ENCODE measurements at regions not wholly inside any gene's neighbourhood (a gene's known extent, or its start where the extent isn't known, plus 50 kb on each side); places are given as distances from the start of the nearest gene placed in this dataset.

DNA sequence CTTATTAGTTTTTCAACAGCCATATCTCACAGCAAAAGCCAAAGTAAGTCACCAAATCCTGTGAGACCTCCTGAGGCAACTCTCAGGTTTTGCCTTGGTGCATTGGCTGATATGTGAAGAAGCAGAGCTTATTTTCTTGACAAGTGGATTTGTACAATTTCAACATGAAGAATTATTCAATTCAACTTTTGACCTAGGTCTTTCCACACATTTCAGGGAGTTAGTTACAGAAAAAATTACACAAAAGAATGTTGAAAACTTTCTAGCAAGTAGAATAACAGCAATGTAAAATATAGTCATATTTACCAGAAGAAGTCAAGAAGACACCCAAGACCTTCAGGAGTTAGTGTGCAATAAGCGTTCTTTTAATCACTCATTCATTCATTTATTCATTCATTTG is 62.4 kb upstream of the ADRB2 start:
- no peak for TF ChIP-seq ZNF121 (CRISPR knock-in tag; IDR thresholded peaks at IDR 0.05)
- TF ChIP-seq, protein P1, sequence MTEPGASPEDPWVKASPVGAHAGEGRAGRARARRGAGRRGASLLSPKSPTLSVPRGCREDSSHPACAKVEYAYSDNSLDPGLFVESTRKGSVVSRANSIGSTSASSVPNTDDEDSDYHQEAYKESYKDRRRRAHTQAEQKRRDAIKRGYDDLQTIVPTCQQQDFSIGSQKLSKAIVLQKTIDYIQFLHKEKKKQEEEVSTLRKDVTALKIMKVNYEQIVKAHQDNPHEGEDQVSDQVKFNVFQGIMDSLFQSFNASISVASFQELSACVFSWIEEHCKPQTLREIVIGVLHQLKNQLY (CRISPR knock-in tag; IDR thresholded peaks at IDR 0.05): no peak
- TF ChIP-seq, protein P2, sequence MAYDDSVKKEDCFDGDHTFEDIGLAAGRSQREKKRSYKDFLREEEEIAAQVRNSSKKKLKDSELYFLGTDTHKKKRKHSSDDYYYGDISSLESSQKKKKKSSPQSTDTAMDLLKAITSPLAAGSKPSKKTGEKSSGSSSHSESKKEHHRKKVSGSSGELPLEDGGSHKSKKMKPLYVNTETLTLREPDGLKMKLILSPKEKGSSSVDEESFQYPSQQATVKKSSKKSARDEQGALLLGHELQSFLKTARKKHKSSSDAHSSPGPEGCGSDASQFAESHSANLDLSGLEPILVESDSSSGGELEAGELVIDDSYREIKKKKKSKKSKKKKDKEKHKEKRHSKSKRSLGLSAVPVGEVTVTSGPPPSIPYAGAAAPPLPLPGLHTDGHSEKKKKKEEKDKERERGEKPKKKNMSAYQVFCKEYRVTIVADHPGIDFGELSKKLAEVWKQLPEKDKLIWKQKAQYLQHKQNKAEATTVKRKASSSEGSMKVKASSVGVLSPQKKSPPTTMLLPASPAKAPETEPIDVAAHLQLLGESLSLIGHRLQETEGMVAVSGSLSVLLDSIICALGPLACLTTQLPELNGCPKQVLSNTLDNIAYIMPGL (CRISPR knock-in tag; IDR thresholded peaks at IDR 0.05): no peak
- TF ChIP-seq, protein P3, sequence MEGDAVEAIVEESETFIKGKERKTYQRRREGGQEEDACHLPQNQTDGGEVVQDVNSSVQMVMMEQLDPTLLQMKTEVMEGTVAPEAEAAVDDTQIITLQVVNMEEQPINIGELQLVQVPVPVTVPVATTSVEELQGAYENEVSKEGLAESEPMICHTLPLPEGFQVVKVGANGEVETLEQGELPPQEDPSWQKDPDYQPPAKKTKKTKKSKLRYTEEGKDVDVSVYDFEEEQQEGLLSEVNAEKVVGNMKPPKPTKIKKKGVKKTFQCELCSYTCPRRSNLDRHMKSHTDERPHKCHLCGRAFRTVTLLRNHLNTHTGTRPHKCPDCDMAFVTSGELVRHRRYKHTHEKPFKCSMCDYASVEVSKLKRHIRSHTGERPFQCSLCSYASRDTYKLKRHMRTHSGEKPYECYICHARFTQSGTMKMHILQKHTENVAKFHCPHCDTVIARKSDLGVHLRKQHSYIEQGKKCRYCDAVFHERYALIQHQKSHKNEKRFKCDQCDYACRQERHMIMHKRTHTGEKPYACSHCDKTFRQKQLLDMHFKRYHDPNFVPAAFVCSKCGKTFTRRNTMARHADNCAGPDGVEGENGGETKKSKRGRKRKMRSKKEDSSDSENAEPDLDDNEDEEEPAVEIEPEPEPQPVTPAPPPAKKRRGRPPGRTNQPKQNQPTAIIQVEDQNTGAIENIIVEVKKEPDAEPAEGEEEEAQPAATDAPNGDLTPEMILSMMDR (IDR thresholded peaks at IDR 0.05): no peak
- no peak for TF ChIP-seq SP1 (CRISPR knock-in tag; conservative IDR thresholded peaks at IDR 0.05)
- Mint-ChIP-seq H3K27ac (no peak overlapping the region), H3K4me3 (no peak overlapping the region), H3K9me3 (no peaks in the 10 kb centered on the region), H3K36me3 (no peaks in the 10 kb centered on the region), H3K27me3 (ENCODE audit: low read depth) (no peaks in the 10 kb centered on the region; the same call in 1 of the 2 replicates), H3K4me1 (no peaks in the 10 kb centered on the region)
- no peak for ATAC-seq
- no peak for DNase-seq (ENCODE audit: low spot score)
- ChIA-PET CTCF (no interaction called here), POLR2A (no interaction called here)

DNA sequence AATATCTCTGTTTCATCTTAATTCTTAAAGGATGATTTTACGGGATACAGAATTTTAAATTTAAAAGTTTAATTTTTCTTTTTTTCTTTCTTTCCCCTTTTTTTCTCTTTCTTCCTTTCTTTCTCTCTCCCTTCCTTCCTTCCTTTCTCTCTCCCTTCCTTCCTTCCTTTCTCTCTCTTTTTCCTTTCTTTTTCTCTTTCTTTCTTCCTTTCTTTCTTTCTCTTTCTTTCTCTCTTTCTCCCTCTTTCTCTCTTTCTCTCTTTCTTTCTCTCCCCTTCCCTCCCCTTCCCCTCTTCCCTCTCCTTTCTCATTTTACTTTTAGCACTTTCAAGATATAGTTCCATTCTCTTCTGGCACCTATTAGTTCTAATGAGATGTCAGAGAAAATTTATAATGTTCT is 61.4 kb upstream of the ADRB2 start:
- Mint-ChIP-seq H3K36me3 (no peaks in the 10 kb centered on the region), H3K9me3 (no peaks in the 10 kb centered on the region), H3K4me3 (no peak overlapping the region), H3K27me3 (ENCODE audit: low read depth) (no peaks in the 10 kb centered on the region; the same call in 1 of the 2 replicates), H3K4me1 (no peaks in the 10 kb centered on the region), H3K27ac (no peak overlapping the region)
- CTCF ChIA-PET: no interaction called here
- ATAC-seq: no peak
- POLR2A ChIA-PET: no interaction called here
- no peak for DNase-seq (ENCODE audit: low spot score)
- TF ChIP-seq GTF2I (CRISPR knock-in tag; conservative IDR thresholded peaks at IDR 0.05) (no peak), JUN (CRISPR knock-in tag; IDR thresholded peaks at IDR 0.05) (no peak), NFE2L1 (CRISPR knock-in tag; IDR thresholded peaks at IDR 0.05) (no peak), FOXP1 (CRISPR knock-in tag; IDR thresholded peaks at IDR 0.05; ENCODE audit: borderline replicate concordance) (no peak), CBFB (CRISPR knock-in tag; IDR thresholded peaks at IDR 0.05; ENCODE audit: low read depth) (no peak), NFATC4 (CRISPR knock-in tag; IDR thresholded peaks at IDR 0.05) (no peak), HMGA2 (CRISPR knock-in tag; IDR thresholded peaks at IDR 0.05) (no peak), NFYB (CRISPR knock-in tag; conservative IDR thresholded peaks at IDR 0.05; ENCODE audit: low read depth) (no peak)
- TF ChIP-seq, protein P4, sequence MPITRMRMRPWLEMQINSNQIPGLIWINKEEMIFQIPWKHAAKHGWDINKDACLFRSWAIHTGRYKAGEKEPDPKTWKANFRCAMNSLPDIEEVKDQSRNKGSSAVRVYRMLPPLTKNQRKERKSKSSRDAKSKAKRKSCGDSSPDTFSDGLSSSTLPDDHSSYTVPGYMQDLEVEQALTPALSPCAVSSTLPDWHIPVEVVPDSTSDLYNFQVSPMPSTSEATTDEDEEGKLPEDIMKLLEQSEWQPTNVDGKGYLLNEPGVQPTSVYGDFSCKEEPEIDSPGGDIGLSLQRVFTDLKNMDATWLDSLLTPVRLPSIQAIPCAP (CRISPR knock-in tag; IDR thresholded peaks at IDR 0.05): no peak
- TF ChIP-seq, protein P5, sequence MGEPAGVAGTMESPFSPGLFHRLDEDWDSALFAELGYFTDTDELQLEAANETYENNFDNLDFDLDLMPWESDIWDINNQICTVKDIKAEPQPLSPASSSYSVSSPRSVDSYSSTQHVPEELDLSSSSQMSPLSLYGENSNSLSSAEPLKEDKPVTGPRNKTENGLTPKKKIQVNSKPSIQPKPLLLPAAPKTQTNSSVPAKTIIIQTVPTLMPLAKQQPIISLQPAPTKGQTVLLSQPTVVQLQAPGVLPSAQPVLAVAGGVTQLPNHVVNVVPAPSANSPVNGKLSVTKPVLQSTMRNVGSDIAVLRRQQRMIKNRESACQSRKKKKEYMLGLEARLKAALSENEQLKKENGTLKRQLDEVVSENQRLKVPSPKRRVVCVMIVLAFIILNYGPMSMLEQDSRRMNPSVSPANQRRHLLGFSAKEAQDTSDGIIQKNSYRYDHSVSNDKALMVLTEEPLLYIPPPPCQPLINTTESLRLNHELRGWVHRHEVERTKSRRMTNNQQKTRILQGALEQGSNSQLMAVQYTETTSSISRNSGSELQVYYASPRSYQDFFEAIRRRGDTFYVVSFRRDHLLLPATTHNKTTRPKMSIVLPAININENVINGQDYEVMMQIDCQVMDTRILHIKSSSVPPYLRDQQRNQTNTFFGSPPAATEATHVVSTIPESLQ (CRISPR knock-in tag; IDR thresholded peaks at IDR 0.05): no peak
- TF ChIP-seq, protein P6, sequence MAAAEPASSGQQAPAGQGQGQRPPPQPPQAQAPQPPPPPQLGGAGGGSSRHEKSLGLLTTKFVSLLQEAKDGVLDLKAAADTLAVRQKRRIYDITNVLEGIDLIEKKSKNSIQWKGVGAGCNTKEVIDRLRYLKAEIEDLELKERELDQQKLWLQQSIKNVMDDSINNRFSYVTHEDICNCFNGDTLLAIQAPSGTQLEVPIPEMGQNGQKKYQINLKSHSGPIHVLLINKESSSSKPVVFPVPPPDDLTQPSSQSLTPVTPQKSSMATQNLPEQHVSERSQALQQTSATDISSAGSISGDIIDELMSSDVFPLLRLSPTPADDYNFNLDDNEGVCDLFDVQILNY (CRISPR knock-in tag; IDR thresholded peaks at IDR 0.05): no peak
- TF ChIP-seq, protein P7, sequence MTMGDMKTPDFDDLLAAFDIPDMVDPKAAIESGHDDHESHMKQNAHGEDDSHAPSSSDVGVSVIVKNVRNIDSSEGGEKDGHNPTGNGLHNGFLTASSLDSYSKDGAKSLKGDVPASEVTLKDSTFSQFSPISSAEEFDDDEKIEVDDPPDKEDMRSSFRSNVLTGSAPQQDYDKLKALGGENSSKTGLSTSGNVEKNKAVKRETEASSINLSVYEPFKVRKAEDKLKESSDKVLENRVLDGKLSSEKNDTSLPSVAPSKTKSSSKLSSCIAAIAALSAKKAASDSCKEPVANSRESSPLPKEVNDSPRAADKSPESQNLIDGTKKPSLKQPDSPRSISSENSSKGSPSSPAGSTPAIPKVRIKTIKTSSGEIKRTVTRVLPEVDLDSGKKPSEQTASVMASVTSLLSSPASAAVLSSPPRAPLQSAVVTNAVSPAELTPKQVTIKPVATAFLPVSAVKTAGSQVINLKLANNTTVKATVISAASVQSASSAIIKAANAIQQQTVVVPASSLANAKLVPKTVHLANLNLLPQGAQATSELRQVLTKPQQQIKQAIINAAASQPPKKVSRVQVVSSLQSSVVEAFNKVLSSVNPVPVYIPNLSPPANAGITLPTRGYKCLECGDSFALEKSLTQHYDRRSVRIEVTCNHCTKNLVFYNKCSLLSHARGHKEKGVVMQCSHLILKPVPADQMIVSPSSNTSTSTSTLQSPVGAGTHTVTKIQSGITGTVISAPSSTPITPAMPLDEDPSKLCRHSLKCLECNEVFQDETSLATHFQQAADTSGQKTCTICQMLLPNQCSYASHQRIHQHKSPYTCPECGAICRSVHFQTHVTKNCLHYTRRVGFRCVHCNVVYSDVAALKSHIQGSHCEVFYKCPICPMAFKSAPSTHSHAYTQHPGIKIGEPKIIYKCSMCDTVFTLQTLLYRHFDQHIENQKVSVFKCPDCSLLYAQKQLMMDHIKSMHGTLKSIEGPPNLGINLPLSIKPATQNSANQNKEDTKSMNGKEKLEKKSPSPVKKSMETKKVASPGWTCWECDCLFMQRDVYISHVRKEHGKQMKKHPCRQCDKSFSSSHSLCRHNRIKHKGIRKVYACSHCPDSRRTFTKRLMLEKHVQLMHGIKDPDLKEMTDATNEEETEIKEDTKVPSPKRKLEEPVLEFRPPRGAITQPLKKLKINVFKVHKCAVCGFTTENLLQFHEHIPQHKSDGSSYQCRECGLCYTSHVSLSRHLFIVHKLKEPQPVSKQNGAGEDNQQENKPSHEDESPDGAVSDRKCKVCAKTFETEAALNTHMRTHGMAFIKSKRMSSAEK (CRISPR knock-in tag; IDR thresholded peaks at IDR 0.05; ENCODE audit: borderline replicate concordance): no peak
- TF ChIP-seq, protein P8, sequence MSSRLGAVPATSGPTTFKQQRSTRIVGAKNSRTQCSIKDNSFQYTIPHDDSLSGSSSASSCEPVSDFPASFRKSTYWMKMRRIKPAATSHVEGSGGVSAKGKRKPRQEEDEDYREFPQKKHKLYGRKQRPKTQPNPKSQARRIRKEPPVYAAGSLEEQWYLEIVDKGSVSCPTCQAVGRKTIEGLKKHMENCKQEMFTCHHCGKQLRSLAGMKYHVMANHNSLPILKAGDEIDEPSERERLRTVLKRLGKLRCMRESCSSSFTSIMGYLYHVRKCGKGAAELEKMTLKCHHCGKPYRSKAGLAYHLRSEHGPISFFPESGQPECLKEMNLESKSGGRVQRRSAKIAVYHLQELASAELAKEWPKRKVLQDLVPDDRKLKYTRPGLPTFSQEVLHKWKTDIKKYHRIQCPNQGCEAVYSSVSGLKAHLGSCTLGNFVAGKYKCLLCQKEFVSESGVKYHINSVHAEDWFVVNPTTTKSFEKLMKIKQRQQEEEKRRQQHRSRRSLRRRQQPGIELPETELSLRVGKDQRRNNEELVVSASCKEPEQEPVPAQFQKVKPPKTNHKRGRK (CRISPR knock-in tag; IDR thresholded peaks at IDR 0.05; ENCODE audit: borderline replicate concordance): no peak
- TF ChIP-seq, protein P9, sequence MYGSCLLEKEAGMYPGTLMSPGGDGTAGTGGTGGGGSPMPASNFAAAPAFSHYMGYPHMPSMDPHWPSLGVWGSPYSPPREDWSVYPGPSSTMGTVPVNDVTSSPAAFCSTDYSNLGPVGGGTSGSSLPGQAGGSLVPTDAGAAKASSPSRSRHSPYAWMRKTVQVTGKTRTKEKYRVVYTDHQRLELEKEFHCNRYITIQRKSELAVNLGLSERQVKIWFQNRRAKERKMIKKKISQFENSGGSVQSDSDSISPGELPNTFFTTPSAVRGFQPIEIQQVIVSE (CRISPR knock-in tag; IDR thresholded peaks at IDR 0.05; ENCODE audit: borderline replicate concordance): no peak
- TF ChIP-seq, protein P10, sequence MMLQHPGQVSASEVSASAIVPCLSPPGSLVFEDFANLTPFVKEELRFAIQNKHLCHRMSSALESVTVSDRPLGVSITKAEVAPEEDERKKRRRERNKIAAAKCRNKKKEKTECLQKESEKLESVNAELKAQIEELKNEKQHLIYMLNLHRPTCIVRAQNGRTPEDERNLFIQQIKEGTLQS (CRISPR knock-in tag; conservative IDR thresholded peaks at IDR 0.05): no peak

Measured in WTC11 (cell line).